Fibroblast of lung (primary cell): ENCODE measurements at regions not wholly inside any gene's neighbourhood (a gene's known extent, or its start where the extent isn't known, plus 50 kb on each side); places are given as distances from the start of the nearest gene placed in this dataset.

Experiments
- EZH2 ChIP-seq: IDR thresholded peaks from 2 replicates; pipeline ENCODE4 v1.5.1; 2012; ENCODE audit warnings: low read length, control low read depth, mild to moderate bottlenecking; ENCODE audit errors: missing control alignments
- TF ChIP-seq, protein P1 (sequence below), 2 donors: IDR thresholded peaks in 1 of 2; conservative IDR thresholded peaks in 1 of 2; 1 replicate in 1 of 2; 2 replicates in 1 of 2; pipeline ENCODE4 v1.5.1; 2011 to 2012; ENCODE audit warnings: low read length in 2 of 2, control low read depth in 1 of 2, inconsistent platforms in 1 of 2, low read depth in 1 of 2, mild to moderate bottlenecking in 1 of 2

DNA sequence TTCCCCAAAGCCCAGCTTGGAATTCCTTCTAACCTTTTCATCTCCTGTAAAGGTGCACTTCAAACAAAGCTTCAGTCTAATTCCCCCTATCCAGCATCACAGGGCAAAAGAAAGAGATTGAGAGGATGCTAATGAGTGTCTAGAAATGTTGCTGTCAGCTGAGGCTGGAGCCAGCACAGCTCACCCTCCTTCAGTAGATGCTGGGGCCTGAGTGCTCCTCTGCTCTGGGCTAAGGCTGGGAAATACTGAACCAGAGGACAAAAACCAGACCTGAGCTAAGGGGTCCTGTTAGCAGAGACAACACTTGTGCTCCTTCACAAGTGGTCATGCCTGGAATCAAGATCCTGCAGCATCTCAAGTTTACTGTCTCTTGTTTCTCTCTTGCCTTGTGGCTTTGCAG, 85.0 kb downstream of the CHD9NB start:
- TF ChIP-seq, protein P1, sequence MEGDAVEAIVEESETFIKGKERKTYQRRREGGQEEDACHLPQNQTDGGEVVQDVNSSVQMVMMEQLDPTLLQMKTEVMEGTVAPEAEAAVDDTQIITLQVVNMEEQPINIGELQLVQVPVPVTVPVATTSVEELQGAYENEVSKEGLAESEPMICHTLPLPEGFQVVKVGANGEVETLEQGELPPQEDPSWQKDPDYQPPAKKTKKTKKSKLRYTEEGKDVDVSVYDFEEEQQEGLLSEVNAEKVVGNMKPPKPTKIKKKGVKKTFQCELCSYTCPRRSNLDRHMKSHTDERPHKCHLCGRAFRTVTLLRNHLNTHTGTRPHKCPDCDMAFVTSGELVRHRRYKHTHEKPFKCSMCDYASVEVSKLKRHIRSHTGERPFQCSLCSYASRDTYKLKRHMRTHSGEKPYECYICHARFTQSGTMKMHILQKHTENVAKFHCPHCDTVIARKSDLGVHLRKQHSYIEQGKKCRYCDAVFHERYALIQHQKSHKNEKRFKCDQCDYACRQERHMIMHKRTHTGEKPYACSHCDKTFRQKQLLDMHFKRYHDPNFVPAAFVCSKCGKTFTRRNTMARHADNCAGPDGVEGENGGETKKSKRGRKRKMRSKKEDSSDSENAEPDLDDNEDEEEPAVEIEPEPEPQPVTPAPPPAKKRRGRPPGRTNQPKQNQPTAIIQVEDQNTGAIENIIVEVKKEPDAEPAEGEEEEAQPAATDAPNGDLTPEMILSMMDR (conservative IDR thresholded peaks at IDR 0.05 in 1 of 2, IDR thresholded peaks at IDR 0.05 in 1 of 2; ENCODE audit: low read depth in 1 of 2, low read length in 2 of 2): no peak
- TF ChIP-seq EZH2: no peak
